D721Med (cell line): ENCODE measurements at regions not wholly inside any gene's neighbourhood (a gene's known extent, or its start where the extent isn't known, plus 50 kb on each side); places are given as distances from the start of the nearest gene placed in this dataset.

Experiments
- DNase-seq: peaks from one replicate; pipeline ENCODE4 v3.0.0; 2011; ENCODE audit warnings: low spot score; ENCODE audit not compliant: insufficient read length
- FAIRE-seq: peaks from 2 replicates; lab custom pipeline; 2011; peaks lifted over from hg19 to GRCh38; lab: Jason Lieb, UNC
- TF ChIP-seq, protein P1 (sequence below): IDR thresholded peaks from 2 replicates; pipeline ENCODE4 v1.5.1; 2012; ENCODE audit warnings: mild to moderate bottlenecking, control low read depth; ENCODE audit not compliant: insufficient read depth; ENCODE audit errors: missing control alignments

GRCh38 chr9:16241231-16241630 is 629.2 kb downstream of the BNC2 start:
- TF ChIP-seq, protein P1, sequence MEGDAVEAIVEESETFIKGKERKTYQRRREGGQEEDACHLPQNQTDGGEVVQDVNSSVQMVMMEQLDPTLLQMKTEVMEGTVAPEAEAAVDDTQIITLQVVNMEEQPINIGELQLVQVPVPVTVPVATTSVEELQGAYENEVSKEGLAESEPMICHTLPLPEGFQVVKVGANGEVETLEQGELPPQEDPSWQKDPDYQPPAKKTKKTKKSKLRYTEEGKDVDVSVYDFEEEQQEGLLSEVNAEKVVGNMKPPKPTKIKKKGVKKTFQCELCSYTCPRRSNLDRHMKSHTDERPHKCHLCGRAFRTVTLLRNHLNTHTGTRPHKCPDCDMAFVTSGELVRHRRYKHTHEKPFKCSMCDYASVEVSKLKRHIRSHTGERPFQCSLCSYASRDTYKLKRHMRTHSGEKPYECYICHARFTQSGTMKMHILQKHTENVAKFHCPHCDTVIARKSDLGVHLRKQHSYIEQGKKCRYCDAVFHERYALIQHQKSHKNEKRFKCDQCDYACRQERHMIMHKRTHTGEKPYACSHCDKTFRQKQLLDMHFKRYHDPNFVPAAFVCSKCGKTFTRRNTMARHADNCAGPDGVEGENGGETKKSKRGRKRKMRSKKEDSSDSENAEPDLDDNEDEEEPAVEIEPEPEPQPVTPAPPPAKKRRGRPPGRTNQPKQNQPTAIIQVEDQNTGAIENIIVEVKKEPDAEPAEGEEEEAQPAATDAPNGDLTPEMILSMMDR = no peak
- DNase-seq (no peak), FAIRE-seq (no peak)

DNA sequence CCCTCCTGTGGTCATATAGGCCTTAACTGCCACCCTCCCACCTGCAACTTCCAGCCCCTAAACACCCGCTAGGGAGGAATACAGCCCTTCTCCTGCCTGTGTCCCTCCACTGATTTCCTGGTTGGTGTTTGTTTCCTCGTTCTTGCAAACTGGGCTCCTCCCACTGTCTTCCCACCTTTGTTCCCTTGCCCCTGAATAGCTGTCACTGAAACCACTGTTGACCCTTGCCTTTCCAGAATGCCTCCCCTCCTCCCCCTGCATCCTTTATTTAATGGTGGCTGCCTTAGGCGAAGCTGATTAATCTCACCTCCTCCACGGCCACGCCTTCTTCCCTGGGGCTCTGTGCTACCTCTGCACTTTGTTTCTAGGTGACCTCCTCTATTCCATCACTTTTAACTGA is 626.7 kb downstream of the BNC2 start:
- TF ChIP-seq, protein P1 = no peak
- no peak for DNase-seq

DNA sequence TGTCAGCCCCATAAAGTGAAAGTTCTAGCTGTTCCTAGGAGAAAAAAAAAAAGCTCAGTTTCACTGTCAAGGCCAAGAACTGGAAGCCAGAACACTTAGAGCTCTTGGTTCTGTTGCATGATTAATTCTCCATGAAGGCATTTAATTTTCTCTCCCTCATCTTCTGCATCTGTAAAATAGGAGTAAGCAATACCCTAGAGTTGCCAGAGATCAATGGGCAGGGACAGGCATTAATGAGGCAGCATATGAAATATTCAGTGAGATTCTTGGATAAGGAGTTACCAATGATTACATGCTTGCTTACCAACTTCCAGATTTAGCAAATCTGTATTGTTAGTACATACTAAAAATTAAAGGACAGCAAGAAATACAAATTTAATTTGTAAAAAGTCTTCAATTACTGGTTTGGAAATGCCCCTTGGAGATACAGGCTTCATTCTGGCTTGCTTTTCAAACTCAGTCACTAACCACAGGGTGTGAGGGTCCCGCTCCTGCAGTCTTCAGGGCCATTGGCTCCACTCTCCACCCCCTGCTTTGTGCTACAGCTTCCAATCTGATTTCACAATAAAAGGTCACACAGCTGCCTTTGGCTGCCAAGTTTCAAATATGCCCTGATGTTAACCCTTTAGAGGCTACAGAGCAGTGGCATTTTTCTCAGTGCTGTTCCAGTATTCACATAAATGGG is 624.6 kb downstream of the BNC2 start:
- FAIRE-seq = no peak
- TF ChIP-seq, protein P1 = no peak
- DNase-seq = no peak

More for the DNA sequence above, 626.7 kb downstream of the BNC2 start:
- FAIRE-seq = no peak

- TF ChIP-seq, protein P1 = no peak
- no peak for DNase-seq
These were observed 623.7 kb downstream of the BNC2 start for GRCh38 chr9:16246785-16247184.

DNA sequence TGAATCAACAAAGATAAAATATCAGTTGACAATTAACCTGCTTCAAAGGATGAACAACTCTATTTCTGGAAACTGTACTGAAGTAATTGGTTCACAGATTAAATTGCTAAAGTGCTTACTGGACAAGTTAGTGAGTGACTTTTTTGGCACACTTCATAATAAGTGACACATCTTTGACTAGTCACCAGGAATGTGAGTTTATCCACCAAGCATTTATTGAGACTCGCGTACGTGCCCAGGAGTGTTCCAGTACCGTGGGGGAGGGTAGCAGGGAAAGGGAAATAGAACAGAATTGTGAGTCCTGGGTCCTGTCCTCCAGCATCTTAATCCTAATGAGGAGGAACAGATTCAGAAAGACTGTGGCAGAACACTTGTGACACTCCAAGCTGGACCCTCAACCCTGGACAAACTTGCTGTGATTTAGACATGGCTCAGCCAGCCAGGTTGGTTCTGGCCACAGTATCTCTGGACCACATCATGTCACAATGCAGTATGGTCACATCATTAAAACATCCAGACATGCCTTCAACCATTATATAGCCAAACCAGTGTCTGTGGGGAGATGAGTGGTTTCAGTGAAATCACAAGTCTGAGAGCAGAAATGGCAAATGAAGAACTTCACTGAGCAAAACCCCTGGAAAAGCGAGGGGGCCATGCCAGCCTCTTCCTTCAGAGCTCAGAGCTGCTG is 623.1 kb downstream of the BNC2 start:
- FAIRE-seq (no peak), DNase-seq (no peak)
- TF ChIP-seq, protein P1 = no peak

More at GRCh38 chr9:16246785-16247184, 623.7 kb downstream of the BNC2 start:
- FAIRE-seq = no peak

GRCh38 chr9:16248822-16249221 is 621.6 kb downstream of the BNC2 start:
- FAIRE-seq (no peak), DNase-seq (no peak)
- TF ChIP-seq, protein P1 = no peak

- TF ChIP-seq, protein P1 = no peak
- no peak for FAIRE-seq
- no peak for DNase-seq
These were observed 617.9 kb downstream of the BNC2 start for GRCh38 chr9:16252616-16253015.
